Stimulated activated naive CD4-positive, alpha-beta T cell (primary cell): ENCODE measurements at regions not wholly inside any gene's neighbourhood (a gene's known extent, or its start where the extent isn't known, plus 50 kb on each side); places are given as distances from the start of the nearest gene placed in this dataset.

Experiments
- DNase-seq, 6 experiments: peaks; one replicate each; lab custom pipeline; 2025; lab: John Stamatoyannopoulos, UW

GRCh38 chr6:165952514-165952913 is 215.1 kb downstream of the TBXT start:
- DNase-seq: no peak

GRCh38 chr6:165950316-165950715 is 217.3 kb downstream of the TBXT start:
- DNase-seq: no peak

- DNase-seq: no peak
Measured at GRCh38 chr6:165949324-165949723, 218.3 kb downstream of the TBXT start.

- no peak for DNase-seq
Measured at GRCh38 chr6:165944002-165944466, 223.6 kb downstream of the TBXT start.

- no peak for DNase-seq
Measured at GRCh38 chr6:165941786-165942185, 225.9 kb downstream of the TBXT start.

- no peak for DNase-seq
Measured at GRCh38 chr6:165941249-165941775, 226.3 kb downstream of the TBXT start.

GRCh38 chr6:165940366-165940765 is 227.3 kb downstream of the TBXT start:
- DNase-seq: no peak

GRCh38 chr6:165939601-165940290 is 227.9 kb downstream of the TBXT start:
- DNase-seq: no peak

- no peak for DNase-seq
Measured at GRCh38 chr6:165939047-165939446, 228.6 kb downstream of the TBXT start.

- DNase-seq: no peak
Measured at GRCh38 chr6:165937564-165938358, 229.9 kb downstream of the TBXT start.

GRCh38 chr6:165936660-165937059 is 231.0 kb downstream of the TBXT start:
- DNase-seq: no peak

- DNase-seq: no peak
Measured at GRCh38 chr6:165936096-165936495, 231.6 kb downstream of the TBXT start.

GRCh38 chr6:165931675-165932074 is 236.0 kb downstream of the TBXT start:
- no peak for DNase-seq

GRCh38 chr6:165930668-165931214 is 236.9 kb downstream of the TBXT start:
- no peak for DNase-seq

GRCh38 chr6:165929607-165930006 is 238.0 kb downstream of the TBXT start:
- DNase-seq: no peak

- DNase-seq: no peak
Measured at GRCh38 chr6:165926378-165926777, 241.3 kb downstream of the TBXT start.

GRCh38 chr6:165925474-165926156 is 242.0 kb downstream of the TBXT start:
- no peak for DNase-seq

- DNase-seq: no peak
Measured at GRCh38 chr6:165922309-165922794, 245.3 kb downstream of the TBXT start.

- DNase-seq: no peak
Measured at GRCh38 chr6:165920896-165921671, 246.6 kb downstream of the TBXT start.

GRCh38 chr6:165917576-165917975 is 250.1 kb downstream of the TBXT start:
- no peak for DNase-seq
